HCT116 (cell line): ENCODE measurements at regions not wholly inside any gene's neighbourhood (a gene's known extent, or its start where the extent isn't known, plus 50 kb on each side); places are given as distances from the start of the nearest gene placed in this dataset.

Source experiments
- ATAC-seq: fragments of 200-7000 bp; cut with Tn5 transposase; 2 replicates; pipeline ENCODE4 v1.9.1; 2020; ENCODE audit warnings: mild to moderate bottlenecking, moderate library complexity
- BruUV-seq: library from RNA; stranded (reverse); fragments of 400-500 nt; replicated peaks from 2 replicates; lab custom pipeline; 2021; lab: Mats Ljungman, UMichigan
- CTCF ChIA-PET: fragments of 300-600 bp; sonication (Branson Sonifier 250); formaldehyde crosslinking; loops from one replicate; lab custom pipeline; 2021; ENCODE audit warnings: antibody characterized with exemption; lab: Charles Lee
- POLR2A ChIA-PET: fragments of 300-600, 350-600 bp; sonication (Branson Sonifier 250); formaldehyde crosslinking; loops from one replicate; lab custom pipeline; 2021; ENCODE audit warnings: antibody characterized with exemption; lab: Charles Lee
- RAD21 ChIA-PET, 2 experiments: fragments of 300-600 bp; sonication (Branson Sonifier 250); formaldehyde crosslinking; loops; one replicate each; lab custom pipeline; 2023; ENCODE audit warnings: low total read pairs in 2 of 2; ENCODE audit not compliant: uncharacterized antibody in 2 of 2, unreplicated experiment in 2 of 2, low non-redundant PET in 1 of 2; lab: Charles Lee
- DNase-seq: peaks from one replicate; pipeline ENCODE4 v3.0.0-alpha.2; 2010; ENCODE audit warnings: low read depth, low spot score
- H2AFZ ChIP-seq: fragments of 200-600 bp; shearing (Covaris generic), sonication (generic); 2 replicates; pipeline ENCODE4 v1.6.1; 2017; ENCODE audit warnings: low read depth, mixed run types, mixed read lengths, antibody characterized with exemption, low read length; ENCODE audit not compliant: poor library complexity, severe bottlenecking
- H3K27ac ChIP-seq: 2 replicates; pipeline ENCODE4 v1.5.1; 2012; ENCODE audit warnings: low read depth, low read length
- H3K27me3 ChIP-seq: fragments of 200-600 bp; sonication (generic); 2 replicates; pipeline ENCODE4 v1.6.1; 2016; ENCODE audit warnings: mixed run types, low read length, mixed read lengths; ENCODE audit not compliant: insufficient read depth
- H3K36me3 ChIP-seq, 2 experiments: fragments of 200-500 bp in 1 of 2; fragments of 200-600 bp in 1 of 2; sonication (Bioruptor generic) in 1 of 2; sonication (generic) in 1 of 2; 2 replicates each; pipeline versions ENCODE4 v1.5.1 to v1.6.1; 2014 to 2016; ENCODE audit warnings: low read length in 2 of 2, inconsistent platforms in 1 of 2, mixed read lengths in 1 of 2, mixed run types in 1 of 2; ENCODE audit not compliant: insufficient read depth in 2 of 2, control insufficient read depth in 1 of 2
- H3K4me1 ChIP-seq, 2 experiments: fragments of 200-600 bp in 1 of 2; sonication (generic) in 1 of 2; 2 replicates each; pipeline versions ENCODE4 v1.5.1 to v1.6.1; 2012 to 2017; ENCODE audit warnings: low read length in 2 of 2, inconsistent platforms in 1 of 2, mild to moderate bottlenecking in 1 of 2, mixed read lengths in 1 of 2, mixed run types in 1 of 2, moderate library complexity in 1 of 2; ENCODE audit not compliant: insufficient read depth in 2 of 2, control insufficient read depth in 1 of 2
- H3K4me2 ChIP-seq: fragments of 200-600 bp; sonication (generic); 2 replicates; pipeline ENCODE4 v1.6.1; 2017; ENCODE audit warnings: mixed run types, low read length, mixed read lengths
- H3K4me3 ChIP-seq, 2 experiments: fragments of 200-600 bp in 1 of 2; sonication (generic) in 1 of 2; replicated peaks in 1 of 2; 2 replicates each; pipeline ENCODE4 v1.5.1; 2011 to 2016; ENCODE audit warnings: low read length in 2 of 2, control low read depth in 1 of 2, low read depth in 1 of 2, mild to moderate bottlenecking in 1 of 2, mixed read lengths in 1 of 2, mixed run types in 1 of 2
- H3K79me2 ChIP-seq: fragments of 200-600 bp; sonication (generic); 2 replicates; pipeline ENCODE4 v1.6.1; 2017; ENCODE audit warnings: mild to moderate bottlenecking, mixed run types, low read length, moderate library complexity, mixed read lengths; ENCODE audit not compliant: insufficient read depth
- H3K9ac ChIP-seq: fragments of 200-600 bp; sonication (generic); 2 replicates; pipeline ENCODE4 v1.6.1; 2016; ENCODE audit warnings: low read length, mixed read lengths
- H3K9me2 ChIP-seq: fragments of 200-600 bp; sonication (generic), shearing (Covaris generic); 2 replicates; pipeline ENCODE4 v1.6.1; 2017; ENCODE audit warnings: mixed run types, mild to moderate bottlenecking, moderate library complexity; ENCODE audit not compliant: insufficient read depth
- H3K9me3 ChIP-seq, 2 experiments: fragments of 200-500 bp in 1 of 2; fragments of 200-600 bp in 1 of 2; sonication (Bioruptor generic) in 1 of 2; sonication (generic) in 1 of 2; 2 replicates each; pipeline ENCODE4 v1.6.1; 2014 to 2017; ENCODE audit warnings: low read length in 2 of 2, mixed read lengths in 2 of 2, inconsistent platforms in 1 of 2, low read depth in 1 of 2, mild to moderate bottlenecking in 1 of 2, mixed run types in 1 of 2, moderate library complexity in 1 of 2; ENCODE audit not compliant: control insufficient read depth in 1 of 2, insufficient read depth in 1 of 2
- H4K20me1 ChIP-seq: fragments of 200-600 bp; sonication (generic), shearing (Covaris generic); 2 replicates; pipeline ENCODE4 v1.6.1; 2017; ENCODE audit warnings: mixed run types, mild to moderate bottlenecking, moderate library complexity; ENCODE audit not compliant: insufficient read depth
- CBX3 ChIP-seq: IDR thresholded peaks from 2 replicates; pipeline ENCODE4 v1.6.1; 2012; ENCODE audit warnings: low read depth
- CTCF ChIP-seq, 3 experiments: fragments of 200-600 bp in 1 of 3; sonication (generic) in 1 of 3; IDR thresholded peaks in 2 of 3; conservative IDR thresholded peaks in 1 of 3; 2 replicates each; pipeline ENCODE4 v1.5.1; 2012 to 2017; ENCODE audit warnings: low read depth in 2 of 3, low read length in 2 of 3, antibody characterized with exemption in 1 of 3, borderline replicate concordance in 1 of 3, control low read depth in 1 of 3, mild to moderate bottlenecking in 1 of 3, mixed read lengths in 1 of 3, mixed run types in 1 of 3, moderate library complexity in 1 of 3; ENCODE audit not compliant: insufficient read depth in 1 of 3
- EGR1 ChIP-seq: IDR thresholded peaks from 2 replicates; pipeline ENCODE4 v1.6.1; 2012; ENCODE audit warnings: low read depth
- ELF1 ChIP-seq: IDR thresholded peaks from 2 replicates; pipeline ENCODE4 v1.6.1; 2012; ENCODE audit warnings: low read depth, borderline replicate concordance
- FOSL1 ChIP-seq: IDR thresholded peaks from 2 replicates; pipeline ENCODE4 v1.6.1; 2012; ENCODE audit warnings: low read depth
- MAX ChIP-seq: IDR thresholded peaks from 2 replicates; pipeline ENCODE4 v1.6.1; 2012
- POLR2AphosphoS5 ChIP-seq: IDR thresholded peaks from 2 replicates; pipeline ENCODE4 v1.6.1; 2011; ENCODE audit warnings: mild to moderate bottlenecking, low read depth, low read length, moderate library complexity
- RAD21 ChIP-seq: IDR thresholded peaks from 2 replicates; pipeline ENCODE4 v1.6.1; 2012; ENCODE audit warnings: low read depth, mild to moderate bottlenecking
- REST ChIP-seq: IDR thresholded peaks from 2 replicates; pipeline ENCODE4 v1.6.1; 2012; ENCODE audit warnings: low read depth
- SP1 ChIP-seq: IDR thresholded peaks from 2 replicates; pipeline ENCODE4 v1.6.1; 2012; ENCODE audit warnings: low read depth
- YY1 ChIP-seq: IDR thresholded peaks from 2 replicates; pipeline ENCODE4 v1.6.1; 2011; ENCODE audit warnings: low read length, low read depth, moderate library complexity, mild to moderate bottlenecking; ENCODE audit not compliant: insufficient replicate concordance; ENCODE audit errors: extremely low read depth
- ZBTB33 ChIP-seq: IDR thresholded peaks from 2 replicates; pipeline ENCODE4 v1.6.1; 2011; ENCODE audit warnings: mild to moderate bottlenecking, low read length, moderate library complexity; ENCODE audit not compliant: insufficient replicate concordance; ENCODE audit errors: extremely low read depth
- ZFX ChIP-seq: fragments of 450-650 bp; IDR thresholded peaks from 2 replicates; pipeline ENCODE4 v1.6.1; 2017
- ZNF274 ChIP-seq: fragments of 200-500 bp; sonication (Bioruptor generic); IDR thresholded peaks from 2 replicates; pipeline ENCODE4 v1.6.1; 2014; ENCODE audit warnings: mild to moderate bottlenecking, low read depth, low read length, inconsistent platforms
- intact Hi-C: fragments of 100-400 bp; cut with micrococcal nuclease; formaldehyde crosslinking; loops from 2 replicates; pipeline ENCODE4 v1.10.0; 2022

GRCh38 chr6:128768187-128768586 lies 114.8 kb upstream of the LAMA2 start:
- no peaks in the 10 kb centered on the region for H3K36me3 ChIP-seq
- no peak overlapping the region for H2AFZ ChIP-seq
- RAD21 ChIA-PET = no interaction called here
- H3K27ac ChIP-seq = no peak overlapping the region
- intact Hi-C loops = no loop called here
- ATAC-seq = no peak
- H3K9ac ChIP-seq = no peak overlapping the region
- TF ChIP-seq YY1 (no peak), ZFX (no peak), ZNF274 (no peak), CTCF (IDR thresholded peaks at IDR 0.05 in 2 of 3, conservative IDR thresholded peaks at IDR 0.05 in 1 of 3; ENCODE audit: borderline replicate concordance in 1 of 3, insufficient read depth in 1 of 3, low read depth in 2 of 3, low read length in 2 of 3) (no peak), POLR2AphosphoS5 (no peak), ZBTB33 (no peak), ELF1 (no peak), FOSL1 (no peak), SP1 (no peak), MAX (no peak), REST (no peak), RAD21 (no peak), CBX3 (no peak), EGR1 (no peak)
- TF ChIP-seq, all 23 proteins: peak for 0
- Histone ChIP-seq H3K79me2 (no peaks in the 10 kb centered on the region), H4K20me1 (no peaks in the 10 kb centered on the region), H3K4me3 (no peak overlapping the region), H3K27me3 (no peaks in the 10 kb centered on the region), H3K9me3 (peaks cover 0 to 6% of the 10 kb centered on the region in 2 experiments; a peak in 2 of 4 replicates), H3K4me2 (no peak overlapping the region), H3K4me1 (no peaks in the 10 kb centered on the region), H3K9me2 (no peaks in the 10 kb centered on the region)
- BruUV-seq = no TSS peak
- POLR2A ChIA-PET = no interaction called here
- CTCF ChIA-PET = no interaction called here
- DNase-seq = no peak
